GM12878 (cell line): ENCODE measurements at regions not wholly inside any gene's neighbourhood (a gene's known extent, or its start where the extent isn't known, plus 50 kb on each side); places are given as distances from the start of the nearest gene placed in this dataset.

Experiments
- ATAC-seq: fragments of 200-7000 bp; cut with Tn5 transposase; 3 replicates; pipeline ENCODE4 v1.9.1; 2020; ENCODE audit warnings: mild to moderate bottlenecking, moderate library complexity
- BruUV-seq: library from RNA; stranded (reverse); fragments of 400-500 nt; replicated peaks from 2 replicates; lab custom pipeline; 2021; lab: Mats Ljungman, UMichigan
- CTCF ChIA-PET: fragments of 300-600 bp; sonication (Branson Sonifier 250); formaldehyde crosslinking; extraction: SDS; loops from one replicate; lab custom pipeline; 2021; ENCODE audit warnings: inconsistent platforms; lab: Yijun Ruan, JAX
- POLR2A ChIA-PET: fragments of 350-600 bp; formaldehyde crosslinking; extraction: SDS; loops from one replicate; lab custom pipeline; 2021; ENCODE audit warnings: inconsistent platforms; lab: Charles Lee
- RAD21 ChIA-PET: fragments of 300-600 bp; sonication (Branson Sonifier 250); formaldehyde crosslinking; loops from one replicate; lab custom pipeline; 2023; ENCODE audit warnings: antibody characterized with exemption; ENCODE audit not compliant: unreplicated experiment; lab: Charles Lee
- SMC1A ChIA-PET: fragments of 300-600 bp; sonication (Branson Sonifier 250); formaldehyde crosslinking; loops from one replicate; lab custom pipeline; 2023; ENCODE audit not compliant: unreplicated experiment, uncharacterized antibody; lab: Charles Lee
- DNase-seq: peaks from one replicate; pipeline ENCODE4 v3.0.0-alpha.2; 2011; ENCODE audit warnings: low read depth, low spot score
- FAIRE-seq: peaks from 3 replicates; lab custom pipeline; 2011; peaks lifted over from hg19 to GRCh38; lab: Jason Lieb, UNC
- H2AFZ ChIP-seq: 2 replicates; pipeline ENCODE4 v1.6.0; 2011; ENCODE audit warnings: low read depth, low read length, control low read depth; ENCODE audit not compliant: control insufficient read depth
- H3K27ac ChIP-seq: 2 replicates; pipeline ENCODE4 v1.5.1; 2011; ENCODE audit warnings: control low read depth; ENCODE audit not compliant: control insufficient read depth, insufficient read depth
- H3K27me3 ChIP-seq, 2 experiments: replicated peaks in 1 of 2; 2 replicates each; pipeline versions ENCODE4 v1.6.0 to v1.6.1; 2011; ENCODE audit warnings: low read length in 1 of 2; ENCODE audit not compliant: control insufficient read depth in 2 of 2, insufficient read depth in 2 of 2
- H3K36me3 ChIP-seq, 2 experiments: 2 replicates each; pipeline ENCODE4 v1.5.1; 2011; ENCODE audit warnings: low read length in 1 of 2; ENCODE audit not compliant: control insufficient read depth in 2 of 2, insufficient read depth in 2 of 2
- H3K4me1 ChIP-seq: 2 replicates; pipeline ENCODE4 v1.6.1; 2011; ENCODE audit warnings: mild to moderate bottlenecking, low read length, moderate library complexity, mixed read lengths; ENCODE audit not compliant: control insufficient read depth, insufficient read depth
- H3K4me2 ChIP-seq: 2 replicates; pipeline ENCODE4 v1.6.0; 2011; ENCODE audit warnings: control low read depth; ENCODE audit not compliant: control insufficient read depth, insufficient read depth
- H3K4me3 ChIP-seq: fragments of 200-600 bp; sonication (generic); 2 replicates; pipeline ENCODE4 v1.5.1; 2016
- H3K79me2 ChIP-seq: 2 replicates; pipeline ENCODE4 v1.6.0; 2011; ENCODE audit warnings: low read length; ENCODE audit not compliant: control insufficient read depth, insufficient read depth
- H3K9ac ChIP-seq: 2 replicates; pipeline ENCODE4 v1.8.0; 2011; ENCODE audit warnings: low read length, control low read depth, mixed read lengths; ENCODE audit not compliant: control insufficient read depth, insufficient read depth
- H3K9me3 ChIP-seq: replicated peaks from 3 replicates; pipeline ENCODE4 v1.5.1; 2011; ENCODE audit warnings: mild to moderate bottlenecking, low read length; ENCODE audit not compliant: control insufficient read depth, insufficient read depth
- H4K20me1 ChIP-seq: 2 replicates; pipeline ENCODE4 v1.6.0; 2011; ENCODE audit not compliant: control insufficient read depth, insufficient read depth
- MEF2B ChIP-seq: fragments of 450-650 bp; IDR thresholded peaks from 2 replicates; pipeline ENCODE4 v1.6.1; 2018; ENCODE audit warnings: mild to moderate bottlenecking, moderate library complexity; ENCODE audit not compliant: partially characterized antibody, poor library complexity, severe bottlenecking
- NFYB ChIP-seq: IDR thresholded peaks from 2 replicates; pipeline ENCODE4 v1.6.1; 2011; ENCODE audit warnings: low read depth, mild to moderate bottlenecking, low read length, improper control_type of control experiment, moderate library complexity; ENCODE audit not compliant: insufficient read depth
- SMAD1 ChIP-seq: fragments of 450-650 bp; IDR thresholded peaks from 2 replicates; pipeline ENCODE4 v1.6.1; 2018; ENCODE audit warnings: mild to moderate bottlenecking, low read depth; ENCODE audit not compliant: partially characterized antibody
- SPI1 ChIP-seq: IDR thresholded peaks from 2 replicates; pipeline ENCODE4 v1.6.1; 2011; ENCODE audit warnings: low read depth, mild to moderate bottlenecking, low read length, moderate library complexity, borderline replicate concordance; ENCODE audit not compliant: insufficient read depth
- TBL1XR1 ChIP-seq: IDR thresholded peaks from 2 replicates; pipeline ENCODE4 v1.6.1; 2012; ENCODE audit warnings: low read depth, low read length, improper control_type of control experiment
- TCF3 ChIP-seq: IDR thresholded peaks from 2 replicates; pipeline ENCODE4 v1.6.1; 2012; ENCODE audit warnings: low read depth, mild to moderate bottlenecking, low read length, borderline replicate concordance; ENCODE audit not compliant: insufficient read depth
- ZNF217 ChIP-seq: fragments of 450-650 bp; IDR thresholded peaks from 2 replicates; pipeline ENCODE4 v1.6.1; 2017; ENCODE audit warnings: antibody characterized with exemption, mild to moderate bottlenecking
- WGBS: methylation state at CpG from one replicate; pipeline ENCODE4 v1.1.6; 2016; ENCODE audit warnings: low lambda C conversion rate; ENCODE audit not compliant: insufficient replicate concordance, insufficient coverage; ENCODE audit errors: missing lambda C conversion rate; 5-methylcytosine and 5-hydroxymethylcytosine counted together
- in situ Hi-C: fragments of 300-500 bp; cut with MboI; formaldehyde crosslinking; loops from 9 replicates; pipeline ENCODE4 v1.14.3; 2018; ENCODE audit warnings: mixed read lengths
- intact Hi-C: fragments of 100-400 bp; cut with micrococcal nuclease; formaldehyde crosslinking; loops from one replicate; pipeline ENCODE4 v1.14.2; 2022; ENCODE audit not compliant: unreplicated experiment
- TF ChIP-seq, protein P1 (sequence below): IDR thresholded peaks from 2 replicates; pipeline ENCODE4 v1.6.1; 2011; ENCODE audit warnings: low read depth, low read length, improper control_type of control experiment, borderline replicate concordance
- TF ChIP-seq, protein P2 (sequence below): fragments of 150-350 bp; IDR thresholded peaks from 2 replicates; pipeline ENCODE4 v1.6.1; 2016; ENCODE audit warnings: low read depth, low read length
- TF ChIP-seq, protein P3 (sequence below): fragments of 450-650 bp; IDR thresholded peaks from 2 replicates; pipeline ENCODE4 v1.6.1; 2018; ENCODE audit warnings: borderline replicate concordance, mild to moderate bottlenecking; ENCODE audit not compliant: partially characterized antibody
- TF ChIP-seq, protein P4 (sequence below): fragments of 450-650 bp; IDR thresholded peaks from 2 replicates; pipeline ENCODE4 v1.6.1; 2014; ENCODE audit warnings: mild to moderate bottlenecking
- TF ChIP-seq, protein P5 (sequence below): fragments of 450-650 bp; IDR thresholded peaks from 2 replicates; pipeline ENCODE4 v1.6.1; 2017; ENCODE audit warnings: low read depth, mild to moderate bottlenecking, moderate library complexity

DNA sequence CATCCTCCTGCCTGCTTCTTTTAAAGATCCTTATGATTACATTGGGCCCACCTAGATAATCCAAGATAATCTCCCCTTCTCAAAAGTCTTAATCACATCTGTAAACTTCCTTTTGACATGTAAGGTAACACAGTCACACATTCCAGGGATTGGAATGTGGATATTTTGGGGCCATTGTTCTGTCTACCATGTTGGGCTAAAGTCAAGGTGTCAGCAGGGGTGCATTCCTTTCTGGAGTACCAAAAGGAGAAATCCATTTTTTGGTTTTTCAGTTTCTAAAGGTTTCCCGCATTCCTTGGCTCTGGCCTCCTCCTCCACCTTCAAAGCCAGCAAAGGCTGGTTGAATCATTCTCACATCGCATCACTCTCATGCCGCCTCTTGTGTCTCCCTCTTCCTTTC, 197.6 kb upstream of the NFE2L3 start:
- H3K4me3 ChIP-seq = no peak overlapping the region
- in situ Hi-C loops = loop anchor here (25.0 kb wide), 1 partner anchor 1042 kb away; no protein-coding TSS in a partner anchor
- no peaks in the 10 kb centered on the region for H3K27me3 ChIP-seq
- peaks cover 10% of the 10 kb centered on the region for H3K4me1 ChIP-seq
- peaks cover 14% of the 10 kb centered on the region for H3K79me2 ChIP-seq
- no peak for DNase-seq
- H3K9ac ChIP-seq = no peak overlapping the region
- ChIA-PET POLR2A (no interaction called here), SMC1A (no interaction called here), RAD21 (no interaction called here), CTCF (no interaction called here)
- FAIRE-seq = no peak
- ATAC-seq = no peak
- WGBS = 97% methylated on average over 3 of the region's 3 CpGs
- no peak overlapping the region for H2AFZ ChIP-seq
- H4K20me1 ChIP-seq = no peaks in the 10 kb centered on the region
- intact Hi-C loops = no loop called here
- H3K27ac ChIP-seq = no peak overlapping the region
- no TSS peak for BruUV-seq
- no peaks in the 10 kb centered on the region for H3K36me3 ChIP-seq
- no peaks in the 10 kb centered on the region; the same call in 2 of the 3 replicates for H3K9me3 ChIP-seq
- H3K4me2 ChIP-seq = no peak overlapping the region
- TF ChIP-seq ZNF217 (no peak), SMAD1 (no peak), SPI1 (no peak), NFYB (no peak), MEF2B (no peak), TBL1XR1 (no peak), TCF3 (no peak)
- TF ChIP-seq, protein P1, sequence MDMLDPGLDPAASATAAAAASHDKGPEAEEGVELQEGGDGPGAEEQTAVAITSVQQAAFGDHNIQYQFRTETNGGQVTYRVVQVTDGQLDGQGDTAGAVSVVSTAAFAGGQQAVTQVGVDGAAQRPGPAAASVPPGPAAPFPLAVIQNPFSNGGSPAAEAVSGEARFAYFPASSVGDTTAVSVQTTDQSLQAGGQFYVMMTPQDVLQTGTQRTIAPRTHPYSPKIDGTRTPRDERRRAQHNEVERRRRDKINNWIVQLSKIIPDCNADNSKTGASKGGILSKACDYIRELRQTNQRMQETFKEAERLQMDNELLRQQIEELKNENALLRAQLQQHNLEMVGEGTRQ = no peak
- TF ChIP-seq, protein P2, sequence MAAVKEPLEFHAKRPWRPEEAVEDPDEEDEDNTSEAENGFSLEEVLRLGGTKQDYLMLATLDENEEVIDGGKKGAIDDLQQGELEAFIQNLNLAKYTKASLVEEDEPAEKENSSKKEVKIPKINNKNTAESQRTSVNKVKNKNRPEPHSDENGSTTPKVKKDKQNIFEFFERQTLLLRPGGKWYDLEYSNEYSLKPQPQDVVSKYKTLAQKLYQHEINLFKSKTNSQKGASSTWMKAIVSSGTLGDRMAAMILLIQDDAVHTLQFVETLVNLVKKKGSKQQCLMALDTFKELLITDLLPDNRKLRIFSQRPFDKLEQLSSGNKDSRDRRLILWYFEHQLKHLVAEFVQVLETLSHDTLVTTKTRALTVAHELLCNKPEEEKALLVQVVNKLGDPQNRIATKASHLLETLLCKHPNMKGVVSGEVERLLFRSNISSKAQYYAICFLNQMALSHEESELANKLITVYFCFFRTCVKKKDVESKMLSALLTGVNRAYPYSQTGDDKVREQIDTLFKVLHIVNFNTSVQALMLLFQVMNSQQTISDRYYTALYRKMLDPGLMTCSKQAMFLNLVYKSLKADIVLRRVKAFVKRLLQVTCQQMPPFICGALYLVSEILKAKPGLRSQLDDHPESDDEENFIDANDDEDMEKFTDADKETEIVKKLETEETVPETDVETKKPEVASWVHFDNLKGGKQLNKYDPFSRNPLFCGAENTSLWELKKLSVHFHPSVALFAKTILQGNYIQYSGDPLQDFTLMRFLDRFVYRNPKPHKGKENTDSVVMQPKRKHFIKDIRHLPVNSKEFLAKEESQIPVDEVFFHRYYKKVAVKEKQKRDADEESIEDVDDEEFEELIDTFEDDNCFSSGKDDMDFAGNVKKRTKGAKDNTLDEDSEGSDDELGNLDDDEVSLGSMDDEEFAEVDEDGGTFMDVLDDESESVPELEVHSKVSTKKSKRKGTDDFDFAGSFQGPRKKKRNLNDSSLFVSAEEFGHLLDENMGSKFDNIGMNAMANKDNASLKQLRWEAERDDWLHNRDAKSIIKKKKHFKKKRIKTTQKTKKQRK = no peak
- TF ChIP-seq, protein P3, sequence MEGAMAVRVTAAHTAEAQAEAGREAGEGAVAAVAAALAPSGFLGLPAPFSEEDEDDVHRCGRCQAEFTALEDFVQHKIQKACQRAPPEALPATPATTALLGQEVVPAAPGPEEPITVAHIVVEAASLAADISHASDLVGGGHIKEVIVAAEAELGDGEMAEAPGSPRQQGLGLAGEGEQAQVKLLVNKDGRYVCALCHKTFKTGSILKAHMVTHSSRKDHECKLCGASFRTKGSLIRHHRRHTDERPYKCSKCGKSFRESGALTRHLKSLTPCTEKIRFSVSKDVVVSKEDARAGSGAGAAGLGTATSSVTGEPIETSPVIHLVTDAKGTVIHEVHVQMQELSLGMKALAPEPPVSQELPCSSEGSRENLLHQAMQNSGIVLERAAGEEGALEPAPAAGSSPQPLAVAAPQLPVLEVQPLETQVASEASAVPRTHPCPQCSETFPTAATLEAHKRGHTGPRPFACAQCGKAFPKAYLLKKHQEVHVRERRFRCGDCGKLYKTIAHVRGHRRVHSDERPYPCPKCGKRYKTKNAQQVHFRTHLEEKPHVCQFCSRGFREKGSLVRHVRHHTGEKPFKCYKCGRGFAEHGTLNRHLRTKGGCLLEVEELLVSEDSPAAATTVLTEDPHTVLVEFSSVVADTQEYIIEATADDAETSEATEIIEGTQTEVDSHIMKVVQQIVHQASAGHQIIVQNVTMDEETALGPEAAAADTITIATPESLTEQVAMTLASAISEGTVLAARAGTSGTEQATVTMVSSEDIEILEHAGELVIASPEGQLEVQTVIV = no peak
- TF ChIP-seq, protein P4, sequence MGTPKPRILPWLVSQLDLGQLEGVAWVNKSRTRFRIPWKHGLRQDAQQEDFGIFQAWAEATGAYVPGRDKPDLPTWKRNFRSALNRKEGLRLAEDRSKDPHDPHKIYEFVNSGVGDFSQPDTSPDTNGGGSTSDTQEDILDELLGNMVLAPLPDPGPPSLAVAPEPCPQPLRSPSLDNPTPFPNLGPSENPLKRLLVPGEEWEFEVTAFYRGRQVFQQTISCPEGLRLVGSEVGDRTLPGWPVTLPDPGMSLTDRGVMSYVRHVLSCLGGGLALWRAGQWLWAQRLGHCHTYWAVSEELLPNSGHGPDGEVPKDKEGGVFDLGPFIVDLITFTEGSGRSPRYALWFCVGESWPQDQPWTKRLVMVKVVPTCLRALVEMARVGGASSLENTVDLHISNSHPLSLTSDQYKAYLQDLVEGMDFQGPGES = no peak
- TF ChIP-seq, protein P5, sequence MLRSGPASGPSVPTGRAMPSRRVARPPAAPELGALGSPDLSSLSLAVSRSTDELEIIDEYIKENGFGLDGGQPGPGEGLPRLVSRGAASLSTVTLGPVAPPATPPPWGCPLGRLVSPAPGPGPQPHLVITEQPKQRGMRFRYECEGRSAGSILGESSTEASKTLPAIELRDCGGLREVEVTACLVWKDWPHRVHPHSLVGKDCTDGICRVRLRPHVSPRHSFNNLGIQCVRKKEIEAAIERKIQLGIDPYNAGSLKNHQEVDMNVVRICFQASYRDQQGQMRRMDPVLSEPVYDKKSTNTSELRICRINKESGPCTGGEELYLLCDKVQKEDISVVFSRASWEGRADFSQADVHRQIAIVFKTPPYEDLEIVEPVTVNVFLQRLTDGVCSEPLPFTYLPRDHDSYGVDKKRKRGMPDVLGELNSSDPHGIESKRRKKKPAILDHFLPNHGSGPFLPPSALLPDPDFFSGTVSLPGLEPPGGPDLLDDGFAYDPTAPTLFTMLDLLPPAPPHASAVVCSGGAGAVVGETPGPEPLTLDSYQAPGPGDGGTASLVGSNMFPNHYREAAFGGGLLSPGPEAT = no peak
